ENCODE measurements at regions not wholly inside any gene's neighbourhood (a gene's known extent, or its start where the extent isn't known, plus 50 kb on each side); places are given as distances from the start of the nearest gene placed in this dataset.

DNA sequence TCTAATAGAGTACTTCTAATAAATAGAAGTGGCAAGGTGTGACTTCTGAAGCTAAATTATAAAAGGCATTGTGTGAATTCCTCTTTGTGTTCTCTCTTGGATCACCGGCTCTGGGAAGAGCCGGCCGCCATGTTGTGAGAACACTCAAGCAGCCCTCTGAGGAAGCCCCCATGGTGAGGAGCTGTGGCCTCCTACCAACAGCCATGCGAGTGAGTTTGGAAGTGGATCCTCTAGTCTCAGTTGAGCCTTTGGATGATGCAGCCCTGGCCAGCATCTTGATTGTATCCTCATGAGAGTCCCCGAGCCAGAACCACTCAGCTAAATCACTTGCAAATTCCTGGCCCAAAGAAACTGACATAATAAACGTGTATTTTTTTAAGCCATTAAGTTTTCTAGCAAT is 94.5 kb upstream of the CARD11 start:
- TF ChIP-seq CTCF (IDR thresholded peaks at IDR 0.05) (no peak), POLR2A (IDR thresholded peaks at IDR 0.05) (no peak)
